Posterior vena cava (tissue), 2 donors: ENCODE measurements at regions not wholly inside any gene's neighbourhood (a gene's known extent, or its start where the extent isn't known, plus 50 kb on each side); places are given as distances from the start of the nearest gene placed in this dataset.
"Not testable (repeated sequence)": the region's sequence is repeated elsewhere in the genome, so short reads cannot be mapped to it uniquely, and the experiment has no call there.

ENCODE experiments used
- DNase-seq: peaks from one replicate; pipeline ENCODE4 v3.0.0-alpha.2; 2020; ENCODE audit warnings: low spot score
- intact Hi-C, 2 donors: fragments of 100-400 bp; cut with DNase I; formaldehyde crosslinking; loops; one replicate each; pipeline versions ENCODE4 v1.14.1 to v1.14.2; 2022 to 2023
- donor health status: DM: yes; HTN: yes; CAD: no.
- donor health status: DM: yes; HTN: yes; CAD: no.

DNA sequence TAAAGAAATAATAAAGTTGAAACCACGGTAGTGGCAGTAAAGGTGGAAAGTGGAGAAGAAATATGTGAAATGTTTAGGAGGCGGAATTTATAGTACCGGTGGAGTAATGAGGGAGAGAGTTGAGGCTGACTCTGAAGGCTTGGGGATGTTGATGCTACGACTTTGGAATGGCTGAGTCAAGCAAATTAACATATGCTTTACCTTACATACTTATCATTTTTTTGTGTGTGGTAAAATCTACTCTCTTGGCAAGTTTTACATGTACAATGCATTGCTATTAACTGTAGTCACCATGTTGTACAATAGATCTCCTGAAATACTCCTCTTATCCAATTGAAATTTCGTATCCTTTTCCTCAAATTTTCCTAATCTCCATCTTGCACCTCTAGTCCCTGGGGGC is 179.0 kb downstream of the TAF11L14 start:
- no peak for DNase-seq
- intact Hi-C loops, result no loop called here

GRCh38 chr5:17816505-17816904 is 182.2 kb downstream of the TAF11L14 start:
- DNase-seq, result no peak
- intact Hi-C loops, result no loop called here

GRCh38 chr5:17816944-17817343 is 182.7 kb downstream of the TAF11L14 start:
- intact Hi-C loops, result no loop called here
- no peak for DNase-seq

GRCh38 chr5:17817990-17818389 is 183.7 kb downstream of the TAF11L14 start:
- intact Hi-C loops, result no loop called here

GRCh38 chr5:17819783-17820182 is 185.5 kb downstream of the TAF11L14 start:
- DNase-seq, result no peak
- intact Hi-C loops, result no loop called here

More at GRCh38 chr5:17817990-17818389, 183.7 kb downstream of the TAF11L14 start:
- DNase-seq, result no peak

DNA sequence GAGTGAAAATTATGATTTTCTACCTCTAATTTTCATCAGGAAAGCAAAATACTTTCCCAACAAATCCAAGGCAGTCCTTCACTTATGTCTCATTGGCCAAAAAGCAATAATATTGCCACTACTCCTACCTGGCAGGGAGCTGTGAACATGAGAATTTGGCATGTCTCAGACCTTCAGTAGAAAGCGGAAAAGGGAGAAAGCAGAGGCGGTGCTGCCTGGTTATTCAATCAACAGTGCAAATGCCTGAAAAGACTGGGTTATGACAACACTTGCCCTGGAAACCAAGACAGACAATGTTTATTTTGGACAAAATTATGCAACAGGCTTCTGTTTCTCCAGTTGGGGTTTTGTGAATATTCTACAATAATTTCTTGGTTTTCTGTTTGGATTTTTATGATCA is 194.4 kb downstream of the TAF11L14 start:
- intact Hi-C loops, result no loop called here
- no peak for DNase-seq

- DNase-seq, result no peak
- intact Hi-C loops, result no loop called here
Measured at GRCh38 chr5:17829456-17829855, 195.2 kb downstream of the TAF11L14 start.

GRCh38 chr5:17831279-17831678 is 197.0 kb downstream of the TAF11L14 start:
- intact Hi-C loops, result no loop called here
- DNase-seq, result no peak

DNA sequence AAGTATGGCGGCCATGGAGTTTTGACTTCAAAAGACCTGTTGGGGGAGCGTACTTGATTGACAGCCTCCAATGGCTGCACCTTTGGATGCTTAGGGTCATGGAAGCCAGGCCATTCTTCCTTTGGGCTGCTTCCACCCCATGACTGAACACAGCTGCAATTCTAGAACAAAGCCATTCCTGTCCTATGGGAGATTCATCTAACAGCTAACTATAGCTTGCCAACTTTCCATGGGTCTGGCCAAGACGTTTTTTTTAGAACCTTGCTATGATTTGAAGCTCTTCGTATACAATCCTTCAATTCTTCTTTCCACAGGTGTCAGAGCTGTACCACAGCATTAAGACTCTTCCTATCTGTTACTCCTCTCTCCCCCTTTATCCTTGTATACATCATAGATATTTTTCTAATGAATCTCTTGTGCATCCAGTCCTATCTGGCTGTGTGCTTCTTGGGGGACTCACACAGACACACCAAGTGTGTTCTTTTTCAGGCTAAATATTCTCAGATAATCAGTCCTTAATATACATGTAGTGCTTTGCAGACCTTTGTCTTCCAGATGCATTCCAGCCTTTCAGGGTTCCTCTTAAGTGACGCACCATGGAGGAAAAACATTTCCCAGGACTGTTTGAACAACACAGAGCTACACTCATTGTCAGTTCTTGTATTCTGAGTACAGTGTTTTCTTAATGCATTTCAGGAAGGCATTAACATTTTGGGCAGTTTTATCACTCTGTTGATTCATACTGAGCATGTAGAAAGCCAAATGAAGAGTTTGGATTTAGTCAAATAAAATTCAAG is 198.9 kb downstream of the TAF11L14 start:
- no peak for DNase-seq
- intact Hi-C loops, result no loop called here

DNA sequence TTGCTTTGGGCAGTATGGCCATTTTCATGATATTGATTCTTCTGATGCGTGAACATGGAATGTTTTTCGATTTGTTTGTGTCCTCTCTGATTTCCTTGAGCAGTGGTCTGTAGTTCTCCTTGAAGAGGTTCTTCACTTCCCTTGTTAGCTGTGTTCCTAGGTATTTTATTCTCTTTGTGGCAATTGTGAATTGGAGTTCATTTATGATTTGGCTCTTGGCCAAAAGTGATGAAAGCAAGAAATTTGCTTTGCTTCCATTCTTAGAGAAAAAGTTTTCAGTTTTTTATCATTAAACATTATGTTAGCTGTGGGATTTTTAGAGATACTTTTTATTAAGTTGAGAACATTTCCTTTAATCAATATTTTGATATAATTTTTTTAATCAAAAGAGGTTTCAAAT is 203.5 kb downstream of the TAF11L14 start:
- no peak for DNase-seq
- intact Hi-C loops, result no loop called here

- DNase-seq, result no peak
- intact Hi-C loops, result no loop called here
Measured at GRCh38 chr5:17838469-17838868, 204.2 kb downstream of the TAF11L14 start.

DNA sequence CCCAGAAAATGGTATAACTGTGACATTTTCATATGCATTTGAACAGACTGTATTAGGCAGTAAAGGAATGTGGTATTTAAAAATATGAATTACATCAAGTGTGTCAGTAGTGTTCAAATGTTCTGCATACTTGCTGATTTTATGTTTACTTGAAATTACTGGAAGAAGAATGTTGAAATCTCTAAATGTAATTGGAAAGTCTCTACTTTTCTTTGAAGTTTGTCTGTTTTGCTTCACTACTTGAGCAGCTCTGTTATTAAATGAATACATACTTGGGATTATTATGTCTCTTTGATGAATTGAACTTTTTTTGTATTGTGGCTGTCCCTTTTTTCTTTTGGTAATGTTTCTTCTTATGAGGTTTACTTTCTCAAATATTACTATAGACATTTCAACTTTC is 205.6 kb downstream of the TAF11L14 start:
- no peak for DNase-seq
- intact Hi-C loops, result no loop called here

DNA sequence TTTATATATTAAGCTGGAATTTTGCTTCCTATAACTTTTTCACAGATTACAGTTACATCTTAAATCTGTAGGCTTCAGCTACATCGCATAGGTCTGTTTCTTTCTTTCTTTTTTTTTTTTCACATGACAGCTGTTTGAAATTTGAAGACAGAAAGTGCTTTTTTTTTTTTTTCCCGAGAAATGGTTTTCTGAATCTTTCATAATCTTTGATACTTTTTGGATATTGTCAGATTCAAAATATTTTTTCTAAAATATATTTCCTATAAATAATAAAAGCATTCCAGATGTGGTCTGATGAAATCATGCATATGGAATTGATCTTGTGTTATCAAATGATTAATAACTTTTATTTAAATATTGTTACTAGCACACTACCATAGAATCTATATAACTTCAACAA is 212.2 kb downstream of the TAF11L14 start:
- no peak for DNase-seq
- intact Hi-C loops, result no loop called here

DNA sequence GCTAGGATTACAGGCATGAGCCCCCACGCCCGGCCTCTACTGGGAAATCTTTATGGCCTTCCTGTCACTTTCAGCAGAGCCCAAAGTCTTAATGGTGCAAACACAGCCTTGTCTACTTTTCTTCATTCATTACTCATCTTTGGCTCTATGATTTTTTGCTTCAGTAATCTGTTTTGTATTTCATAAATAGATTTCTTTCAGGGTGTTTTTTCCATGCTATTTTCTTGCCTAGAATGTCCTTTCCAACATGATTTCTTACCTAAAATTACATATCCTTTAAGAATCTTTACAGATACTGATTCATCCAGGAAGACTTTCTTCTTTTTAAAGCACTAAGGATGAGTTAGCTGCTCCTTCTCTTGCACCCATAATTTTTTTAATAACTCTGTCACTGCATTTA is 213.0 kb downstream of the TAF11L14 start:
- intact Hi-C loops, result no loop called here
- DNase-seq, result no peak

- no peak for DNase-seq
- intact Hi-C loops, result no loop called here
Measured at GRCh38 chr5:17852111-17852510, 217.9 kb downstream of the TAF11L14 start.

DNA sequence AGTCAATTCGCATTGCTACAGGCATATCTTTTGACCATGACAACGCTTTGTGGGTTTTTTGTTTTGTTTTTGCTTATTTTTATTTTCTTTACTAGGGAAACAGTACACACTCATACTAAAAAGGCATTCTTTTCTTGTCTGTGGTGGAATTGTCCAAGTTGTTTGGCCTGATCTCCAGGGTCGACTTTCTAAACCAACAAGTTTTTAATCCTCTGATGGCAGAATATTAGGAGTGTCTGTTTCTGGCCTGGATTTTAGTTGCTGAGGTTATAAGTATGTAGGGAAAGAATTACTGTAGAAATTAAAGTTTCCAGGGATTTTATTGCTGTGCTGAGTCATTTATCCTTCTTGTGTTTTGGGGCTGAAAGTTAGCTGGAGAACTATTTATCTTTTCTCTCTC is 218.5 kb downstream of the TAF11L14 start:
- intact Hi-C loops, result no loop called here
- DNase-seq, result no peak

- no peak for DNase-seq
- intact Hi-C loops, result no loop called here
Measured at GRCh38 chr5:17854901-17855300, 220.6 kb downstream of the TAF11L14 start.

DNA sequence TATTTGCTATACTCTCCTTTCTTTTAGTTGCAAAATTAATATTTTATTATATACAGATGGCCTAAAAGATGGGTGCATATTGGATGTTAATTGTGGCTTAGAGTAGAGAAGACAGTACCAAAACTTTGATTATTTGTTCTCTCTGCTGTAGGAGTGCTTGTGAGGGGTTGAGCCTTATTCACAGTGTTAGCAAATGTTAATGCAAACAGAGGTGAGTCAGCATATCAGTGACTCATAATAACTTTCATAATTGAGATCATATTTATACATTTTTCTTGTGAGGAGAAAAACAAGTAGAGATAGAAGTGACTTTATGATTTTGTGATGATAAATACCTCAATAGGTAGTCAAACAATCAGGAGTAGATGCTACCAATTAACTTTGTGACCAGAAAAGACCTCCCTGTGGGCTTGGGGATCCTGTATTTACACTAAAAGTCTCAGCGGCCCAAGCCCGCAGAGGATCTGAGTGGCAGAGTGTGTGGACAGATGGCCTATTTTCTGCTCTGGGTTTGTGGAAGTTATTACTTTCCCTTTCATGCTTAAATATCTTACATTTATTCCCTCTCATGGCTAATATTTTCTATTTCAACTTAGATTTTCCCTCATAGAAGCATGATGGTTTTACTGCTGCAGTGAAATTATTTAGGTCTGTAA is 226.5 kb downstream of the TAF11L14 start:
- intact Hi-C loops, result no loop called here
- no peak for DNase-seq

DNA sequence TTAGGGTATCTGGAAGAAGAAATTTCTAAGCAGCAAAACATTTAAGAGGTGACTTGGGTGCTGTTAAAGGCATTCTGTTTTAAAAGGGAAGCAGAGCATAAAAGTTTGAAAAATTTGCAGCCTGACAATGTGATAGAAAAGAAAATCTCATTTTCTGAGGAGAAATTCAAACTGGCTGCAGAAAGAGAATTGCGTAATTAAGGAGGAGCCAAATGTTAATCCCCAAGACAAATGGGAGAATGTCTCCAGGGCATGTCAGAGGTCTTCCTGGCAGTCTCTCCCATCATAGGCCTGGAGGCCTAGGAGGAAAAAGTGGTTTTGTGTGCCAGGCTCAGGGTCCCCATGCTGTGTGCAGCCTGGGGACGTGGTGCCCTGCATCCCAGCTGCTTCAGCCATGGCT is 230.6 kb downstream of the TAF11L14 start:
- intact Hi-C loops, DNase-seq: not testable (repeated sequence)

DNA sequence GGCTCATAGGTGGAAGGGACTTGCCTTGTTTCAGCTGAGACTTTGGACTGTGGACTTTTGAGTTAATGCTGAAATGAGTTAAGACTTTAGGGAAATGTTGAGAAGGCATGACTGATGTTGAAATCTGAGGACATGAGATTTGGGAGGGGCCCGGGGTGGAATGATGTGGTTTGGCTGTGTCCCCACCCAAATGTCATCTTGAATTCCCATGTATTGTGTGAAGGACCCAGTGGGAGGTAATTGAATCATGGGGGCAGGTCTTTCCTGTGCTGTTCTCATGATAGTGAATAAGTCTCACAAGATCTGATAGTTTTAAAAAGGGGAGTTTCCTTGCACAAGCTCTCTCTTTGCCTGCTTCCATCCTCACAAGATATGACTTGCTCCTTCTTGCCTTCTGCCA is 231.7 kb downstream of the TAF11L14 start:
- intact Hi-C loops, DNase-seq: not testable (repeated sequence)

DNA sequence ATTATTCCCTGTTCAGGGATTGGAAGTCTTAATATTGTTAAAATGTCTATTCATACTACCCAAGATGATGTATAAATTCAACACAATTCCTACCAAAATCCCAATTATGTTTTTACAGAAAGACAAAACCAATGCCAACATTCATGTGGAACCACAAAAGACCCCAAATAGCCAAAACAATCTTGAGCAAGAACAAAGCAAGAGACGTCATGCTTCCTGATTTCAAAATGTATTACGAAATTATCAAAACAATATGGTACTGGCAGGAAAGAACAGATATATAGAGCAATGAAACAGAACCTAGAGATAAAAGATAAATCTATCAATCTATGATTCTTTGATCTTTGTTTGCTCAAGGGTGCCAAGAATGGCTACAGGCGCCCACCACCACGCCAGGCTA is 237.9 kb downstream of the TAF11L14 start:
- intact Hi-C loops, result no loop called here
- no peak for DNase-seq
